HL-60 (cell line): ENCODE measurements at regions not wholly inside any gene's neighbourhood (a gene's known extent, or its start where the extent isn't known, plus 50 kb on each side); places are given as distances from the start of the nearest gene placed in this dataset.

Source experiments
- DNase-seq, 2 experiments: peaks; one replicate each; pipeline ENCODE4 v3.0.0-alpha.2; 2010 to 2020; ENCODE audit warnings: low read depth in 1 of 2, low spot score in 1 of 2
- H3K27ac ChIP-seq: fragments of 250-450 bp; sonication (Bioruptor Pico); replicated peaks from 2 replicates; pipeline ENCODE4 v1.5.1; 2020; ENCODE audit warnings: mild to moderate bottlenecking, moderate library complexity
- H3K27me3 ChIP-seq: fragments of 250-450 bp; sonication (Bioruptor Pico); 2 replicates; pipeline ENCODE4 v1.5.1; 2021; ENCODE audit warnings: mild to moderate bottlenecking, moderate library complexity; ENCODE audit not compliant: insufficient read depth, poor library complexity, severe bottlenecking
- H3K4me3 ChIP-seq: replicated peaks from 2 replicates; pipeline ENCODE4 v1.5.1; 2011; ENCODE audit warnings: mild to moderate bottlenecking, control low read depth, low read length; ENCODE audit not compliant: insufficient read depth
- CTCF ChIP-seq: IDR thresholded peaks from one replicate; pipeline ENCODE4 v1.5.1; 2011; ENCODE audit warnings: low read length, control low read depth, inconsistent platforms; ENCODE audit not compliant: insufficient read depth
- GABPA ChIP-seq: IDR thresholded peaks from 2 replicates; pipeline ENCODE4 v1.6.1; 2012; ENCODE audit warnings: low read depth
- POLR2AphosphoS5 ChIP-seq: IDR thresholded peaks from 2 replicates; pipeline ENCODE4 v1.6.1; 2012; ENCODE audit warnings: low read depth
- SPI1 ChIP-seq: IDR thresholded peaks from 2 replicates; pipeline ENCODE4 v1.6.1; 2012; ENCODE audit warnings: low read depth, mild to moderate bottlenecking, borderline replicate concordance
- TF ChIP-seq, protein P1 (sequence below): IDR thresholded peaks from 2 replicates; pipeline ENCODE4 v1.6.1; 2012; ENCODE audit warnings: low read depth; ENCODE audit not compliant: insufficient replicate concordance

DNA sequence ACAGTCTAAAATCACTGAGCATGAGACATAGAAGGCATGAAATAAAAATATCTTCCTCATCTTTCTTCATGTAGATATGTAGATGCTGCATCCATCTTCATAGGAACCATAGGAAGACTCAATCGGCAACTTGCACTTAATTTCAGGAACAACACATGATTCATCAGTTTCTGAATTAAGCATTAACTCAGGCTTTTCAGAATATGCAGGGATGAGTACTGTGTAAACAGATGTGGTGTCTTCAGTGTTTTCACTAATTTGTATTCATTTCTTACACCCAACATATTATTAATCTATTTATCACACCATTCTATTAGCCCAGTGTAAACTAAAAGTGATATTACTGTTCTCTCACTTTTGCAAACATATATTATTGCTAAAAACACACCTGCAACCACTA is 305.9 kb upstream of the DAB2 start:
- H3K27me3 ChIP-seq = no peaks in the 10 kb centered on the region
- no peak overlapping the region for H3K4me3 ChIP-seq
- TF ChIP-seq SPI1 = no peak
- TF ChIP-seq, protein P1, sequence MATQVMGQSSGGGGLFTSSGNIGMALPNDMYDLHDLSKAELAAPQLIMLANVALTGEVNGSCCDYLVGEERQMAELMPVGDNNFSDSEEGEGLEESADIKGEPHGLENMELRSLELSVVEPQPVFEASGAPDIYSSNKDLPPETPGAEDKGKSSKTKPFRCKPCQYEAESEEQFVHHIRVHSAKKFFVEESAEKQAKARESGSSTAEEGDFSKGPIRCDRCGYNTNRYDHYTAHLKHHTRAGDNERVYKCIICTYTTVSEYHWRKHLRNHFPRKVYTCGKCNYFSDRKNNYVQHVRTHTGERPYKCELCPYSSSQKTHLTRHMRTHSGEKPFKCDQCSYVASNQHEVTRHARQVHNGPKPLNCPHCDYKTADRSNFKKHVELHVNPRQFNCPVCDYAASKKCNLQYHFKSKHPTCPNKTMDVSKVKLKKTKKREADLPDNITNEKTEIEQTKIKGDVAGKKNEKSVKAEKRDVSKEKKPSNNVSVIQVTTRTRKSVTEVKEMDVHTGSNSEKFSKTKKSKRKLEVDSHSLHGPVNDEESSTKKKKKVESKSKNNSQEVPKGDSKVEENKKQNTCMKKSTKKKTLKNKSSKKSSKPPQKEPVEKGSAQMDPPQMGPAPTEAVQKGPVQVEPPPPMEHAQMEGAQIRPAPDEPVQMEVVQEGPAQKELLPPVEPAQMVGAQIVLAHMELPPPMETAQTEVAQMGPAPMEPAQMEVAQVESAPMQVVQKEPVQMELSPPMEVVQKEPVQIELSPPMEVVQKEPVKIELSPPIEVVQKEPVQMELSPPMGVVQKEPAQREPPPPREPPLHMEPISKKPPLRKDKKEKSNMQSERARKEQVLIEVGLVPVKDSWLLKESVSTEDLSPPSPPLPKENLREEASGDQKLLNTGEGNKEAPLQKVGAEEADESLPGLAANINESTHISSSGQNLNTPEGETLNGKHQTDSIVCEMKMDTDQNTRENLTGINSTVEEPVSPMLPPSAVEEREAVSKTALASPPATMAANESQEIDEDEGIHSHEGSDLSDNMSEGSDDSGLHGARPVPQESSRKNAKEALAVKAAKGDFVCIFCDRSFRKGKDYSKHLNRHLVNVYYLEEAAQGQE = no peak
- TF ChIP-seq POLR2AphosphoS5 = no peak
- no peak for TF ChIP-seq GABPA
- no peak for TF ChIP-seq CTCF
- no peak for DNase-seq
- H3K27ac ChIP-seq = no peak overlapping the region

- no peak overlapping the region for H3K27ac ChIP-seq
- no peak for DNase-seq
- H3K4me3 ChIP-seq = no peak overlapping the region
- TF ChIP-seq CTCF (no peak), POLR2AphosphoS5 (no peak), GABPA (no peak), SPI1 (no peak)
- TF ChIP-seq, protein P1 = no peak
- H3K27me3 ChIP-seq = no peaks in the 10 kb centered on the region
These were observed 305.2 kb upstream of the DAB2 start for GRCh38 chr5:39730006-39730405.

DNA sequence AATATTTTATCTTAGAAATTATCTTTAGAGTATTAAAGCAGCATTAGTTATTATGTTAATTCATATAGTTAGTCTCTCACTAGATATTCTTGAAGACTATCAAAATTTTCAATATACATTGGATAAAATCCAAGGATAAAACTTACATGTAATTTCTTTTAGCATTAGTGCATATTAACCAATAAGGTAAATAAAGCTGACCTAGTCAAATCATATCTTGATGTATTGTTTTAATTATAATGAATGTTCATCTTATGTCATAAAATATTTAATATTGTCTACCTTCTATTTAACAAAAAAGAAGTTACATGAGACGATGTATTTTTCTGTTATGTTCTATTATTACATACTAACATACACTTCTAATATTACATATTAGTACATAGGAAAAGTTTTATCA is 301.7 kb upstream of the DAB2 start:
- no peak overlapping the region for H3K27ac ChIP-seq
- no peak for DNase-seq
- no peak overlapping the region for H3K4me3 ChIP-seq
- no peak for TF ChIP-seq SPI1
- no peak for TF ChIP-seq GABPA
- no peak for TF ChIP-seq CTCF
- TF ChIP-seq POLR2AphosphoS5 = no peak
- TF ChIP-seq, protein P1 = no peak
- H3K27me3 ChIP-seq = no peaks in the 10 kb centered on the region
